Suprapubic skin (tissue), 3 donors: ENCODE measurements at regions not wholly inside any gene's neighbourhood (a gene's known extent, or its start where the extent isn't known, plus 50 kb on each side); places are given as distances from the start of the nearest gene placed in this dataset.

Source experiments
- CTCF ChIP-seq, 2 donors: fragments of 200-600 bp in 1 of 2; fragments of 450-650 bp in 1 of 2; sonication (generic) in 1 of 2; IDR thresholded peaks; one replicate each; pipeline ENCODE4 v1.5.1; 2016 to 2019; ENCODE audit warnings: antibody characterized with exemption in 2 of 2, mild to moderate bottlenecking in 1 of 2, moderate library complexity in 1 of 2
- POLR2AphosphoS5 ChIP-seq, 3 donors: sonication (generic); formaldehyde crosslinking; IDR thresholded peaks; one replicate each; pipeline ENCODE4 v1.6.1; 2017; ENCODE audit warnings: antibody characterized with exemption in 3 of 3

DNA sequence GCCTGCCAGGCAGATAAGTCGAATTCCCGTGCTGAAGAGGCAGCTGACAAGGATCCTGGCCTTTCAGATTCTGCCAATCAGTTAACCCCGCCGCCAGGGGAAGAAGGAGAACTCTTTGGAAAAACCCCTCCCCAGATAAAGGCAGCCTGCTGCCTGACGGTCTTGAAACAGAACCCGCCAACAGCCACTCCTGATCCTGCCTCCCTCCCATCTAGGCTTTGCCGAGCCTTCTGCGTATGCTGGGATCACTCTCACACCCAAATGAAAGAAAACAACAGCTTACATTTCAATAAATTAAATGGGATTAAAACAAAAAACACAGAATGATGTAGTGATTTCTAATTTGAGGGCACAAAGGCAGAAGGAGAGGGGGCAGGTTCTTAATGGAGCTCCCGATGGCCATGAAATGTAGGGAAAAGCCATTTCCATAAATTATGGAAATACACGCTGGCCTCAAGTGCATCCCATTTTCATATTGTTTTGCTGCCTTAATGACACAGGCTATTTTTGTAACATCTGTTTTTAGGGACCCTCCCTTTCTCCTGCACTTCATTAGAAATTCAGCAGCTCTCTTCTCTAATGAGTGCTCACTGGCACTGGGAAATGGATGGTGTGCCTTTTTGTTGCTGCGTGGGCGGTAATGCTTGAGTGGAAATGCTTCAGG lies 319.1 kb downstream of the MED10 start:
- TF ChIP-seq CTCF (IDR thresholded peaks at IDR 0.05) = no peak
- no peak for TF ChIP-seq POLR2AphosphoS5 (IDR thresholded peaks at IDR 0.05)
